Activated CD8-positive, alpha-beta T cell treated with anti-CD3 and anti-CD28 coated beads for 36 hours (primary cell): ENCODE measurements at regions not wholly inside any gene's neighbourhood (a gene's known extent, or its start where the extent isn't known, plus 50 kb on each side); places are given as distances from the start of the nearest gene placed in this dataset.
"Not testable (repeated sequence)": the region's sequence is repeated elsewhere in the genome, so short reads cannot be mapped to it uniquely, and the experiment has no call there.

Source experiments
- ATAC-seq: fragments of 200-7000 bp; cut with Tn5 transposase; one replicate; pipeline ENCODE4 v1.10.0; 2021; ENCODE audit warnings: mild to moderate bottlenecking, moderate library complexity
- CTCF ChIA-PET: fragments of 350-600 bp; sonication (Branson Sonifier 250); formaldehyde crosslinking; loops from one replicate; lab custom pipeline; 2021; ENCODE audit warnings: antibody characterized with exemption; lab: Charles Lee
- POLR2A ChIA-PET: fragments of 350-600 bp; sonication (Branson Sonifier 250); formaldehyde crosslinking; loops from one replicate; lab custom pipeline; 2021; ENCODE audit warnings: antibody characterized with exemption; lab: Charles Lee
- DNase-seq: peaks from one replicate; pipeline ENCODE4 v3.0.0-alpha.2; 2020
- H3K27ac Mint-ChIP-seq: one replicate; pipeline ENCODE4 v1.8.0; 2021; ENCODE audit warnings: mild to moderate bottlenecking, mixed read lengths
- H3K27me3 Mint-ChIP-seq: one replicate; pipeline ENCODE4 v1.8.0; 2021; ENCODE audit warnings: mixed read lengths
- H3K36me3 Mint-ChIP-seq: one replicate; pipeline ENCODE4 v1.8.0; 2021; ENCODE audit warnings: low read depth, mixed read lengths
- H3K4me1 Mint-ChIP-seq: one replicate; pipeline ENCODE4 v1.8.0; 2021; ENCODE audit warnings: low read depth, mixed read lengths
- H3K4me3 Mint-ChIP-seq: one replicate; pipeline ENCODE4 v1.8.0; 2021; ENCODE audit warnings: mild to moderate bottlenecking, moderate library complexity, mixed read lengths
- H3K9me3 Mint-ChIP-seq: one replicate; pipeline ENCODE4 v1.8.0; 2021; ENCODE audit warnings: mixed read lengths
- intact Hi-C: fragments of 100-400 bp; cut with micrococcal nuclease; formaldehyde crosslinking; loops from one replicate; pipeline ENCODE4 v1.10.0; 2022
- TF ChIP-seq, protein P1 (sequence below): fragments of 200-600 bp; IDR thresholded peaks from one replicate; pipeline ENCODE4 v1.8.0; 2022; ENCODE audit warnings: antibody characterized with exemption, mild to moderate bottlenecking

DNA sequence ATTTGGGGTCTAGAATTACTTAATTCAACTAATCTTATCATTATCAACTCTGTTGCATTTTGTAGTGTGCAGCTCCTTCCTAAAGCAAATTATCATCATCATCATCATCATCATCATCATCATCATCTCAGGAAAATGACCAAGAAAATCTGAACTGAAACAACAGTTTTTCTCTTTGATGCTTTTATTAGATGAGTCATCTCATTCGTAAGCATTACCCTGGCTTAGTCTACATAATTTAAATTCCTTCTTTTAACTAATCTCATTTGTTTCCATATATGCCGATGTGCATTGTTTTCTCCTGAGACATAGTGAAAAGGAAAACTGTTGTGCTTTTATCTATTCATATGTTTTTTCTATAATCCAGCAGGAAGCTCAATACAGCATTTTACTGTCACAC is 173.0 kb upstream of the PDE4D start:
- ATAC-seq (no peak), DNase-seq (no peak)
- Mint-ChIP-seq H3K4me3 (no peak overlapping the region), H3K4me1 (no peaks in the 10 kb centered on the region), H3K27ac (no peak overlapping the region), H3K27me3 (no peaks in the 10 kb centered on the region), H3K36me3 (no peaks in the 10 kb centered on the region), H3K9me3 (peaks cover 1% of the 10 kb centered on the region)
- TF ChIP-seq, protein P1, sequence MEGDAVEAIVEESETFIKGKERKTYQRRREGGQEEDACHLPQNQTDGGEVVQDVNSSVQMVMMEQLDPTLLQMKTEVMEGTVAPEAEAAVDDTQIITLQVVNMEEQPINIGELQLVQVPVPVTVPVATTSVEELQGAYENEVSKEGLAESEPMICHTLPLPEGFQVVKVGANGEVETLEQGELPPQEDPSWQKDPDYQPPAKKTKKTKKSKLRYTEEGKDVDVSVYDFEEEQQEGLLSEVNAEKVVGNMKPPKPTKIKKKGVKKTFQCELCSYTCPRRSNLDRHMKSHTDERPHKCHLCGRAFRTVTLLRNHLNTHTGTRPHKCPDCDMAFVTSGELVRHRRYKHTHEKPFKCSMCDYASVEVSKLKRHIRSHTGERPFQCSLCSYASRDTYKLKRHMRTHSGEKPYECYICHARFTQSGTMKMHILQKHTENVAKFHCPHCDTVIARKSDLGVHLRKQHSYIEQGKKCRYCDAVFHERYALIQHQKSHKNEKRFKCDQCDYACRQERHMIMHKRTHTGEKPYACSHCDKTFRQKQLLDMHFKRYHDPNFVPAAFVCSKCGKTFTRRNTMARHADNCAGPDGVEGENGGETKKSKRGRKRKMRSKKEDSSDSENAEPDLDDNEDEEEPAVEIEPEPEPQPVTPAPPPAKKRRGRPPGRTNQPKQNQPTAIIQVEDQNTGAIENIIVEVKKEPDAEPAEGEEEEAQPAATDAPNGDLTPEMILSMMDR, result no peak
- CTCF ChIA-PET, result no interaction called here
- intact Hi-C loops, result no loop called here
- POLR2A ChIA-PET, result no interaction called here

DNA sequence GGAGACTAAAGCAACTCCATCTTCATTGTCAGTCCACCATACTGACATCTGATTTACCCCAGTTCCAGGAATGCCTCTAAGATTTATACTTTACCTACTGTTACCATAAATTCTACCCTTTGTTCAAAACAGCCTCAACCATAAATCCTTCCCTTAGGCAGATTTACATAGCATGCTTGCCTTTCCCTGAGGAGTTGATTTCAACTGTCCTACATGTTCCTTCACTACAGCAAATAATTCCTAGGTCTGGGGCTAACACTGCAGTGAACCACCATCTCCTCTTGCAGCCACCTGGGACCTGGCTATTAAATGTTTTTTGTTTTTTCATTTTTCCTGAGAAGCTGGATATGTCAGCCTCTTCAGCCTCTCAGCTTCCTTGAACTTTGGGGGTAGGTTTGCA is 166.9 kb upstream of the PDE4D start:
- intact Hi-C loops, result no loop called here
- Mint-ChIP-seq H3K27ac (no peak overlapping the region), H3K4me3 (no peak overlapping the region), H3K9me3 (peaks cover 3% of the 10 kb centered on the region), H3K27me3 (no peaks in the 10 kb centered on the region), H3K36me3 (no peaks in the 10 kb centered on the region), H3K4me1 (no peaks in the 10 kb centered on the region)
- POLR2A ChIA-PET, result no interaction called here
- CTCF ChIA-PET, result no interaction called here
- no peak for ATAC-seq
- DNase-seq, result no peak
- TF ChIP-seq, protein P1, result no peak

DNA sequence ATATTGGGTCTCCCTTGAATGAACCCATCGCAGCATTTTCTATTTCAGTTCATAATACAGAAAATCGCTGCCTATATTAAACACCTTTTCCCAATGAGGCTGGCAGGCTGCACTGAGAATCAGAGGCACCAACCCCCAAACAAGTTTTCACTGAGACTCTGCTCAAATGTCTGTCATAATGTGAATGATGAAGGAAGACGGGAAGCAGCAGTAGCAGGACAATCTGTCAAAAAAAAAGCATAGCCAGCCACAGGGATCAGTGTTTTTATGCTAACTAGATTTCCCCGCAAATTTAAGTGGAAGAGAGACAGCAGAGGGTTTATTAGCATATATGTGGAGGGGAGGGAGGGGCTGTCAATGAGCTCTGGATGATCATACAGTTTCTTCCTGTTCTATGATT is 162.7 kb upstream of the PDE4D start:
- no peak overlapping the region for H3K4me3 Mint-ChIP-seq
- no peaks in the 10 kb centered on the region for H3K27me3 Mint-ChIP-seq
- no peaks in the 10 kb centered on the region for H3K4me1 Mint-ChIP-seq
- intact Hi-C loops, result no loop called here
- ChIA-PET CTCF (no interaction called here), POLR2A (no interaction called here)
- TF ChIP-seq, protein P1, result no peak
- no peak overlapping the region for H3K27ac Mint-ChIP-seq
- H3K9me3 Mint-ChIP-seq, result peaks cover 5% of the 10 kb centered on the region
- DNase-seq (no peak), ATAC-seq (no peak)
- H3K36me3 Mint-ChIP-seq, result no peaks in the 10 kb centered on the region

DNA sequence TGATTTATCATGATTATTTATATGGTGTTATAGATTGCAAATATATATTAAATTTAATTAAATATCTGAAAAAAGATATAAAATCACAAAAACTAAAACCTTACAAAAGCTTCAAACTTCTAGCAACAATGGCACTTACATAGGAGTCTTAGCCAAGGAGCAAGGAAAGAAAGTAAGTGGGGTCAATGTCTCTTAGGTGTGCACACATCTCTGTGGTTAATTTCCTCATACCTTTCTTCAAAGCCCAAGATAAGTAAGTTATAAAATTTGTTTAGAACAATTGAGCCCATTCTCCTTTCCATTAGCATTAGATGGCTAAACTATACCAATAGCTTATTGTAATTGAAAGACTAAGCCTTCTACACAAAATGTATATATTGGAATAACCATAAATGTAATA is 161.6 kb upstream of the PDE4D start:
- Mint-ChIP-seq H3K27ac (no peak overlapping the region), H3K27me3 (no peaks in the 10 kb centered on the region), H3K36me3 (no peaks in the 10 kb centered on the region), H3K4me1 (no peaks in the 10 kb centered on the region), H3K9me3 (peaks cover 5% of the 10 kb centered on the region), H3K4me3 (no peak overlapping the region)
- TF ChIP-seq, protein P1, result no peak
- ChIA-PET CTCF (no interaction called here), POLR2A (no interaction called here)
- no peak for DNase-seq
- intact Hi-C loops, result no loop called here
- no peak for ATAC-seq

DNA sequence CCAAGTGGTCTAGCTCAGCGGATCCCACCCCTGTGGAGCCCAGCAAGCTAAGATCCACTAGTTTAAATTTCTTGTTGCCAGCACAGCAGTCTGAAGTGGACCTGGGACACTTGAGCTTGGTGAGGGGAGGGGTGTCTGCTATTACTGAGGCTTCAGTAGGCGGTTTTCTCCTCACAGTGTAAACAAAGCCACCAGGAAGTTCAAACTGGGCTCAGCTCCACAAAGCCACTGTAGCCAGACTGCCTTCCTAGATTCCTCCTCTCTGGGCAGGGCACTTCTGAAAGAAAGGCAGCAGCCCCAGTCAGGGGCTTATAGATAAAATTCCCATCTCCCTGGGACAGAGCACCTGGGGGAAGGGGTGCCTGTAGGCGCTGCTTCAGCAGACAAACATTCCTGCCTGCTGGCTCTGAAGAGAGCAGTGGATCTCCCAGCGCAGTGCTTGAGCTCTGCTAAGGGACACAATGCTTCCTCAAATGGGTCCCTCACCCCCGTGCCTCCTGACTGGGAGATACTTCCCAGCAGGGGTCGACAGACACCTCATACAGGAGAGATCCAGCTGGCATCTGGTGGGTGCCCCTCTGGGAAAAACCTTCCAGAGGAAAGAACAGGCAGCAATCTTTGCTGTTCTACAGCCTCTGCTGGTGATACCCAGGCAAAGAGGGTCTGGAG is 148.6 kb upstream of the PDE4D start:
- H3K9me3 Mint-ChIP-seq, H3K27me3 Mint-ChIP-seq, ATAC-seq, POLR2A ChIA-PET, H3K4me3 Mint-ChIP-seq, intact Hi-C loops, H3K4me1 Mint-ChIP-seq, DNase-seq, H3K27ac Mint-ChIP-seq, H3K36me3 Mint-ChIP-seq: not testable (repeated sequence)
- CTCF ChIA-PET, result interaction anchor here (0.7 to 1.2 kb wide), 2 partner anchors 10 to 232 kb away, joined by 3 read pairs; no protein-coding TSS in a partner anchor

DNA sequence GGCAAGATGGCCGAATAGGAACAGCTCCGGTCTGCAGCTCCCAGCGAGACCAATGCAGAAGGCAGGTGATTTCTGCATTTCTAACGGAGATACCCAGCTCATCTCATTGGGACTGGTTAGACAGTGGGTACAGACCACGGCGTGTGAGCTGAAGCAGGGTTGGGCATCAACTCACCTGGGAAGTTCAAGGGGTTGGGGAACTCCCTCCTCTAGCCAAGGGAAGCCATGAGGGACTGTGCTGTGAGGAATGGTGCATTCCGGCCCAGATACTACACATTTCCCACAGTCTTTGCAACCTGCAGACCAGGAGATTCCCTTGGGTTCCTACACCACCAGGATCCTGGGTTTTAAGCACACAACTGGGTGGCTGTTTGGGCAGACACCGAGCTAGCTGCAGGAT is 148.0 kb upstream of the PDE4D start:
- H3K27ac Mint-ChIP-seq, H3K4me3 Mint-ChIP-seq, H3K4me1 Mint-ChIP-seq, H3K36me3 Mint-ChIP-seq, H3K9me3 Mint-ChIP-seq, intact Hi-C loops, ATAC-seq, DNase-seq, POLR2A ChIA-PET, H3K27me3 Mint-ChIP-seq: not testable (repeated sequence)
- CTCF ChIA-PET, result interaction anchor here (0.7 to 1.2 kb wide), 2 partner anchors 9 to 231 kb away, joined by 3 read pairs; no protein-coding TSS in a partner anchor
